ENCODE measurements at regions not wholly inside any gene's neighbourhood (a gene's known extent, or its start where the extent isn't known, plus 50 kb on each side); places are given as distances from the start of the nearest gene placed in this dataset.
A peak's percentile ranks its signal among the peaks of the same experiment; 100 is the strongest.

DNA sequence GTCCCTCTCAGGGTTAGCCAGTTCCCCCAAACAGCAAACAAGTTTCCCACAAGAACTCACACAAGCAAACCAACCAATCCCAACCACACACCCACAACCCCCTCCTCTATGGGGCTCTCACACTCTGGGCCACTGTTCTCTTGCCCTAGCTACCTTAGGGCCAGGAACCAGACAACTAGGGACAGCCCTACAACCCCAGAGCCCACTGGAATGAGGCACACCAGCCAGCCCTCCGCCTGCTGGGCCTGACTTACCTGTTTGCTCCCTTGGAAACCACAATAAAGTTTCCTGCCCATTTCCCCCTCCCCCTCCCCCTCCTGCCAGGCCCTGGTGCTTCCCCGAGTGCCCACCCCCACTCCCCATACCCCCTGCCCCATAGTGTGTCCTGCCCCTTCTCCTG is 132.6 kb downstream of the WDR11 start:
- no peak for DNase-seq (ENCODE audit: low spot score)

DNA sequence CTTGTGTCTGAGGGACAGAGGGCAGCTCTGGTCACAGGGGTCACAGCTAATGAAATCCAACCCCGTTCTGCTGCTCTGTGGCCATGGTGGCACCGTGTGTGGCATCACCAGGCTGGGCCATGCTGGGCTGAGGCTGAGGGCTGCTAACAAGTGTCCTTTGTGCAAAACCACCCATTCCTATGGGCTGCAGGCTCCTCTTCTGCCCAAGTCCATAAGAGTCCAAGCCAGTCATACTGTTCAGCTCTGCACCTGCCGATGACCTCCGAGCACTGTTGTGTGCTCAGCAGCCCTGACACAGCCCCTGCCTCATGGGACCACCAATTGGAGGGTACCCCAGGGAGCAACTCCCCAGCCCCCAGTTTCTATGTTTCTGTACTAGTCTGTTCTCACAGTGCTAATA is 133.1 kb downstream of the WDR11 start:
- no peak for DNase-seq (ENCODE audit: low spot score)

- DNase-seq (ENCODE audit: low spot score), result no peak
Measured at GRCh38 chr10:120987359-120987758, 136.2 kb downstream of the WDR11 start.

- peak; percentile 2 for DNase-seq (ENCODE audit: low spot score)
Measured at GRCh38 chr10:120988751-120989150, 137.6 kb downstream of the WDR11 start.

DNA sequence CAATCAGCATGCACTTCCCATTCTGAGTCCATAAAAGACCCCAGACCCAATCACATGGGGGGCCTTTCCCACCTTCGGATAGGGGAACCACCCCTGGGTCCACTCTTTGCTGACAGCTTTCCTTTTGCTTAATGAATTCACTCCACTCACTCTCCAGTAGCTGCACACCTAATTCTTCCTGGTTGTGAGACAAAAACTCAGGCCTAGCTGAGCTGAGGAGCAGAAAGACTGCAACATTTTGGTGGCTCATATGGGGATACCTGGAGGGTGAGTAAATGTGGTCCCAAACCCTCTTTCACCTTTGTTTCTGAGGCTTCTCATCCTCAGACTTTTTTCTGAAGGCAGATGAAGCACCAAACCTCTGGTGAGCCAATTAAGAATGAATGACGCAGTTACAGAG is 138.1 kb downstream of the WDR11 start:
- peak; percentile 2 for DNase-seq (ENCODE audit: low spot score)

DNA sequence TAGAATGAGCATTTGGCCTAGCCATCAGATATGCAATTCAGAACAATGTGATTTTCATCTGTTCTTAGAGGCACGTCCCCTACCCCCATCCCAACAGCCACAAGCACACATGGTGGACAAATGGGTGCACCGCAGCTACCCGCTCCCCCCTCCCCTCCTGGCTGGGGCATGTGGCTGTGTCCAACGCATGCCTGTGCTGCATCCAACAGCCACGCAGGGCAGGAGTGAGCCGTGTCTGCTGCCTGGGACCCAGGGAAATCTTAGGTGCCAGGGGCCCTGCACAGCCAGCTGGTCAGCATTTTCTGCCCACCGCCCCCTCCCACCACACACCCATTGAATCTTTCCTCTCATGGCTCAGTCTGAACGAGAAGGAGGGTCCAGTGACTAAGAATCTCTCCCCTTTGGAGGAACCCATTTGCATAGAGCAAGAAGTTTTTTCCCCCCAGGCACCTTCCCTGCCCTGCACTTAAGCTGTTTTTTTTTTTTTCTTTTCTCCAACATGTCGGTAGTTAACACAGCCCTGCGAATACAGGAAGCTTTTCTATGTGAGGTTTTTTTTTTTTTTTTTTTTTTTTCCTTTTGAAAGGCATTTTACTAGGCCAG is 138.9 kb downstream of the WDR11 start:
- peak; percentile 4 for DNase-seq (ENCODE audit: low spot score)

DNA sequence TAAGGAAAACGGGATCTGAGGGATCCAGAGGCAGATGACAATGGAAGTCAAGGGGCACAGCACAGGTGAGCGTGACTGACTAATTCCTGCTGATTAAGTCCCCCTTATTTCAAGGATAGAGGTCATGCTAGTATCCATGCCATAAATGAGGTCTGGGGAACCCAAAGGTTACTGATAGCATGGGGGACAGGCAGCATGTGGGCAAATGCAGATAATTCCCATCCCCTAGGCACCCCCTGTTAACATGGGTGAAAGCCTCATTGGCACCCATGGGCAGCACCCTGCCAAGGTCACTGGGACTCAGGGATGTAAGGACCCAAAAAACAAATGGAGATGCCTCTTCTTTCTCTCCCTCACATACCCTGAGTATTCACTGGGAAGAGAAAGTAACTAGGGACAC is 139.7 kb downstream of the WDR11 start:
- peak; percentile 1 for DNase-seq (ENCODE audit: low spot score)

GRCh38 chr10:120993089-120993488 is 141.9 kb downstream of the WDR11 start:
- no peak for DNase-seq (ENCODE audit: low spot score)

DNA sequence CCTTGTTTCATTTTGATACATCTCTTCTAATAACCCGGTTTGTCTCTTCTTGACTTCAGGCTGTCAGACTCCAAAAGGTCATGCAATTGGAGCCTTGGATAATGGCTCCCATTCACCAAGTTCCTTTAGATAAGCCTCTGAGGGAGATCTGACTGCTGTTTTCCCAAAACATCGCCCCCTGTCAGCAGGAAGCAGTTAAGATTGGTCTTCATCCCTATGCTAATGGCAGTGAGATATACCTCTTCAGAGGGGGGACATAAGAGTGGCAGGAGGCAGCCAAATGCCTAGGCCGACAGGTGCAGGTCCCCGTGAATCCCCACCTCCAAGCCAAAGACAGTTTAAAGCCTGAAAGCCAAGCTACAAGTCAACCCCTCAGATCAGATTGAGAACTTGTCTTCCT is 144.6 kb downstream of the WDR11 start:
- no peak for DNase-seq (ENCODE audit: low spot score)

GRCh38 chr10:120996456-120997034 is 145.4 kb downstream of the WDR11 start:
- no peak for DNase-seq (ENCODE audit: low spot score)

GRCh38 chr10:120997313-120997712 is 146.2 kb downstream of the WDR11 start:
- DNase-seq (ENCODE audit: low spot score), result no peak

DNA sequence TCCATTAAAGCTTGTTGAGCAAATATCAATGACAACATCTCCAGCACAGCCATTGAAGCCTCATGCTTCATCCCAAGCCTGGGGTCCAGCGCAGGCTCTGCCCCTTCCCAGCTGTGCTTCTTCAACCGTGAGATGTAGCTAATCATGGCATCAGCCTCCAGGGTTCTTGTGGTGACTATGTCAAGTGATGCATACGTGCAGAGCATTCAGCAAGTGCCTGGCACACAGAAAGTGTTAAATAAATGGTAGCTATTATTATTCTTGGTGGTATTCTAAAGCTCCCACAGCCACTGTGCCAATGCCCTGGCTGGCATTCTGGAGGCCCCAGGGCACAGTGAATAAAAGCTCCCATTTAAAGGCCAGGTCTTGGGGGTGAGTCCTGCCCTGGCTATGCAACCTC is 146.6 kb downstream of the WDR11 start:
- DNase-seq (ENCODE audit: low spot score), result no peak

GRCh38 chr10:120998251-120998650 is 147.1 kb downstream of the WDR11 start:
- DNase-seq (ENCODE audit: low spot score), result no peak

- DNase-seq (ENCODE audit: low spot score), result no peak
Measured at GRCh38 chr10:120998782-120999285, 147.7 kb downstream of the WDR11 start.

GRCh38 chr10:120999868-121000267 is 148.7 kb downstream of the WDR11 start:
- DNase-seq (ENCODE audit: low spot score), result no peak

DNA sequence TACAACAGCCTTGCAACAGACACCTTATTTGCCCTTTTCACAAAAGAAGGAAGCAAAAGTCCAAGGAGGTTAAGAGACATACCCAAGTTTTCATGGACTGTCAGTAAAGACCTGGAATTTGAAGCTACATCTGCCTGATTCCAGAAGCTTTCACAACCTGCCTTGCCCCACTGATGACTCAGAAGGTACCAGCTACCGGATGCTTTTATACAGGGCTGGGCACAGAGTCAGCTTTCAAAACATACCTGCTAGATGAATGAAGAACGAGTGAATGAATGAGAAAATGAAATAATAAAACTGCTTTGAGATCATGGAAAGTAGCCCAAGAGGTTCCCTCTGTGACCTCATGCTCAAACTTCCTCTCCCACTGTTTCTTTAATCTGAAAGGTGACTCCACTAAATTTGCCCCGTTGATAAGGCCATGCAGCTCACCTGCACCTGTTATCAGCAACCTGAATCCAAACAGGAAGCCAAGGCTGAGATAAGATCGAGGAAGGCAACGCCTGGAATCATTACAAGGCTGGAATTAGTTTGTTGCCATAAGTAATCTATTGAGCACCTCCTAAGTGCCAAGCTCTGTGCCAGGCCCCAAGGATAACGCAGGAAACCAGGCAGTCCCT is 151.5 kb downstream of the WDR11 start:
- no peak for DNase-seq (ENCODE audit: low spot score)

GRCh38 chr10:121005948-121006587 is 154.9 kb downstream of the WDR11 start:
- DNase-seq (ENCODE audit: low spot score), result no peak

DNA sequence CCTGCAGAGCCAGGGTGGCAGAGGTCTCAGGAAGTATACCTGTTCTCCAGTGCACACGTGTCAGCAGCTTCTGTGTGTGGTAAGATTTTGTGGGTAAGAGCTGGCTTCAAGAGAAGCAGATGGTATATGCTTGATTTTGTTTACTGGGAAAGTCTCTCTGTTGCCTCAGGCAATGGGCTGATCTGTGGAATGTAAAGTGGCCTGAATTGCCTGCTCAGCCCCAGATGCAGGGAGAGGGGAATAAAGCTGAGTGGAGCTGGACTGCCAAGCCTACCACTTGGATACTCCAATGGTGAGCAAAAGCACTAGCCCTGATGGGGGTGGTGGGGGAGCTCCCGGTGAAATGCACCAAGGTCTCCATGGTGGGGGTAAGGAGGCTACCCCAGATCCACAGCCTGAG is 156.1 kb downstream of the WDR11 start:
- no peak for DNase-seq (ENCODE audit: low spot score)

- no peak for DNase-seq (ENCODE audit: low spot score)
Measured at GRCh38 chr10:121015916-121016315, 164.8 kb downstream of the WDR11 start.

- no peak for DNase-seq (ENCODE audit: low spot score)
Measured at GRCh38 chr10:121024905-121025584, 173.9 kb downstream of the WDR11 start.

- DNase-seq (ENCODE audit: low spot score), result no peak
Measured at GRCh38 chr10:121025731-121026130, 174.6 kb downstream of the WDR11 start.

- no peak for DNase-seq (ENCODE audit: low spot score)
Measured at GRCh38 chr10:121027371-121027770, 176.2 kb downstream of the WDR11 start.

- no peak for DNase-seq (ENCODE audit: low spot score)
Measured at GRCh38 chr10:121032460-121032859, 181.3 kb downstream of the WDR11 start.
